Hematopoietic multipotent progenitor cell treated with erythropoietin and hydrocortisone succinate and interleukin-3 and kit ligand, for 17 days (in vitro differentiated cells): ENCODE measurements at regions not wholly inside any gene's neighbourhood (a gene's known extent, or its start where the extent isn't known, plus 50 kb on each side); places are given as distances from the start of the nearest gene placed in this dataset.

Experiments
- DNase-seq: peaks from one replicate; pipeline ENCODE4 v3.0.0-alpha.2; 2015; ENCODE audit warnings: low spot score

- DNase-seq, result no peak
These were observed 117.4 kb downstream of the MAT2B start for GRCh38 chr5:163622799-163623198.

- DNase-seq, result no peak
These were observed 118.1 kb downstream of the MAT2B start for GRCh38 chr5:163623524-163623923.

GRCh38 chr5:163623986-163624385 is 118.6 kb downstream of the MAT2B start:
- no peak for DNase-seq

- no peak for DNase-seq
These were observed 119.0 kb downstream of the MAT2B start for GRCh38 chr5:163624431-163624830.

- no peak for DNase-seq
These were observed 121.5 kb downstream of the MAT2B start for GRCh38 chr5:163626904-163627434.

- DNase-seq, result no peak
These were observed 126.4 kb downstream of the MAT2B start for GRCh38 chr5:163631856-163632255.

GRCh38 chr5:163633926-163634460 is 128.6 kb downstream of the MAT2B start:
- DNase-seq, result no peak

GRCh38 chr5:163635631-163636030 is 130.2 kb downstream of the MAT2B start:
- no peak for DNase-seq

GRCh38 chr5:163642904-163643303 is 137.5 kb downstream of the MAT2B start:
- no peak for DNase-seq

- no peak for DNase-seq
These were observed 140.3 kb downstream of the MAT2B start for GRCh38 chr5:163645421-163646416.

GRCh38 chr5:163649514-163649913 is 144.1 kb downstream of the MAT2B start:
- DNase-seq, result no peak

GRCh38 chr5:163653526-163653925 is 148.1 kb downstream of the MAT2B start:
- no peak for DNase-seq

- DNase-seq, result no peak
These were observed 153.5 kb downstream of the MAT2B start for GRCh38 chr5:163658702-163659567.

GRCh38 chr5:163659568-163659902 is 154.1 kb downstream of the MAT2B start:
- DNase-seq, result no peak

GRCh38 chr5:163660486-163660885 is 155.1 kb downstream of the MAT2B start:
- no peak for DNase-seq

GRCh38 chr5:163661360-163661759 is 155.9 kb downstream of the MAT2B start:
- DNase-seq, result no peak

GRCh38 chr5:163670036-163670435 is 164.6 kb downstream of the MAT2B start:
- no peak for DNase-seq

- DNase-seq, result no peak
These were observed 171.7 kb downstream of the MAT2B start for GRCh38 chr5:163677092-163677491.

- no peak for DNase-seq
These were observed 176.8 kb downstream of the MAT2B start for GRCh38 chr5:163682234-163682633.

- DNase-seq, result no peak
These were observed 182.0 kb downstream of the MAT2B start for GRCh38 chr5:163687414-163687813.

GRCh38 chr5:163692091-163692490 is 186.7 kb downstream of the MAT2B start:
- DNase-seq, result no peak

- DNase-seq, result no peak
These were observed 190.6 kb downstream of the MAT2B start for GRCh38 chr5:163695830-163696578.
